Keratinocyte (primary cell): ENCODE measurements at regions not wholly inside any gene's neighbourhood (a gene's known extent, or its start where the extent isn't known, plus 50 kb on each side); places are given as distances from the start of the nearest gene placed in this dataset.

Experiments
- DNase-seq: peaks from one replicate; pipeline ENCODE4 v3.0.0-alpha.2; 2011; ENCODE audit warnings: low read depth, missing footprints, low spot score
- FAIRE-seq: peaks from 2 replicates; lab custom pipeline; 2011; peaks lifted over from hg19 to GRCh38; lab: Jason Lieb, UNC
- H2AFZ ChIP-seq: 2 replicates; pipeline ENCODE4 v1.6.0; 2012; ENCODE audit warnings: low read length, control low read depth, inconsistent platforms; ENCODE audit not compliant: control insufficient read depth
- H3K27ac ChIP-seq: 2 replicates; pipeline ENCODE4 v1.5.1; 2011; ENCODE audit warnings: low read length; ENCODE audit not compliant: control insufficient read depth, insufficient read depth
- H3K27me3 ChIP-seq: 3 replicates; pipeline ENCODE4 v1.6.0; 2011; ENCODE audit warnings: low read length; ENCODE audit not compliant: control insufficient read depth, insufficient read depth; ENCODE audit errors: extremely low read depth
- H3K36me3 ChIP-seq, 2 experiments: 2 replicates in 1 of 2; 3 replicates in 1 of 2; pipeline ENCODE4 v1.5.1; 2011; ENCODE audit warnings: low read length in 2 of 2, mild to moderate bottlenecking in 1 of 2; ENCODE audit not compliant: control insufficient read depth in 2 of 2, insufficient read depth in 2 of 2; ENCODE audit errors: extremely low read depth in 1 of 2
- H3K4me1 ChIP-seq: 3 replicates; pipeline ENCODE4 v1.5.1; 2011; ENCODE audit warnings: low read length; ENCODE audit not compliant: control insufficient read depth, insufficient read depth; ENCODE audit errors: extremely low read depth
- H3K4me2 ChIP-seq: 3 replicates; pipeline ENCODE4 v1.6.0; 2011; ENCODE audit warnings: low read depth, low read length; ENCODE audit not compliant: control insufficient read depth, insufficient read depth; ENCODE audit errors: extremely low read depth
- H3K4me3 ChIP-seq, 3 experiments: fragments of 200-600 bp in 1 of 3; sonication (generic) in 1 of 3; 2 replicates in 2 of 3; 3 replicates in 1 of 3; pipeline ENCODE4 v1.5.1; 2011 to 2016; ENCODE audit warnings: low read length in 3 of 3, mild to moderate bottlenecking in 3 of 3, control low read depth in 2 of 3, inconsistent platforms in 1 of 3, low read depth in 1 of 3, mixed read lengths in 1 of 3, mixed run types in 1 of 3, moderate library complexity in 1 of 3; ENCODE audit not compliant: control insufficient read depth in 2 of 3, insufficient read depth in 2 of 3; ENCODE audit errors: extremely low read depth in 1 of 3
- H3K79me2 ChIP-seq: 2 replicates; pipeline ENCODE4 v1.6.0; 2012; ENCODE audit warnings: low read length; ENCODE audit not compliant: control insufficient read depth, insufficient read depth
- H3K9ac ChIP-seq: 3 replicates; pipeline ENCODE4 v1.6.0; 2011; ENCODE audit warnings: low read length; ENCODE audit not compliant: control insufficient read depth, insufficient read depth; ENCODE audit errors: extremely low read depth
- H3K9me1 ChIP-seq: 3 replicates; pipeline ENCODE4 v1.6.0; 2011; ENCODE audit warnings: low read length; ENCODE audit not compliant: control insufficient read depth, insufficient read depth; ENCODE audit errors: extremely low read depth
- H3K9me3 ChIP-seq: 2 replicates; pipeline ENCODE4 v1.5.1; 2012; ENCODE audit warnings: low read depth, low read length; ENCODE audit not compliant: control insufficient read depth
- H4K20me1 ChIP-seq: 3 replicates; pipeline ENCODE4 v1.6.0; 2011; ENCODE audit warnings: low read length; ENCODE audit not compliant: control insufficient read depth, insufficient read depth; ENCODE audit errors: extremely low read depth
- EZH2 ChIP-seq: IDR thresholded peaks from one replicate; pipeline ENCODE4 v1.6.1; 2012; ENCODE audit warnings: inconsistent platforms, mild to moderate bottlenecking, low read length, moderate library complexity
- dilution Hi-C: fragments of 300-500 bp; cut with MboI; formaldehyde crosslinking; loops from one replicate; pipeline ENCODE4 v1.7.0; 2020; ENCODE audit warnings: low sequenced_read_pairs; ENCODE audit not compliant: extremely low pct_ligation_motif_present
- TF ChIP-seq, protein P1 (sequence below), 3 experiments: IDR thresholded peaks in 1 of 3; conservative IDR thresholded peaks in 1 of 3; optimal IDR thresholded peaks in 1 of 3; 2 replicates in 2 of 3; 3 replicates in 1 of 3; pipeline versions ENCODE3 to v1.5.1; 2011; ENCODE audit warnings: low read length in 3 of 3, mild to moderate bottlenecking in 3 of 3, moderate library complexity in 2 of 3, control low read depth in 1 of 3, inconsistent platforms in 1 of 3; ENCODE audit not compliant: insufficient read depth in 2 of 3; ENCODE audit errors: extremely low read depth in 1 of 3

DNA sequence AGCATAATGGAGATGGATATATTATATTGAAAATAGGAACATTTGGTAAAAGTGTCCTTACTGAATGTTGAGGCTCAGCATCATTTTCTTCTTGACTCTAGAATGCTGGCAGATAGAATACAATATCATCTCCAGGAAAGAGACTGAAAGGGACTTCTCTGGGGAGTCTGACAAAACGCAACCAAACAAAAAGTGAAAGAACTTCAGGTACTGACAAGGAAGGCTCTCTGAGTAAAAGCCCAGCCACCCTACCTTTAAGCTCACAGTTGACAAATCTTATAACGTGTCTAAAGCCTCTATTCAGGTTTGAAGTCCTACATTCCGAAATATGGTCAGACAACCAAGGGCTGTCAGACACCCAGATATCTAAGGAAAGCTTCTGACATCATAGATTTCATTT, 590.8 kb downstream of the SOX6 start:
- TF ChIP-seq, protein P1, sequence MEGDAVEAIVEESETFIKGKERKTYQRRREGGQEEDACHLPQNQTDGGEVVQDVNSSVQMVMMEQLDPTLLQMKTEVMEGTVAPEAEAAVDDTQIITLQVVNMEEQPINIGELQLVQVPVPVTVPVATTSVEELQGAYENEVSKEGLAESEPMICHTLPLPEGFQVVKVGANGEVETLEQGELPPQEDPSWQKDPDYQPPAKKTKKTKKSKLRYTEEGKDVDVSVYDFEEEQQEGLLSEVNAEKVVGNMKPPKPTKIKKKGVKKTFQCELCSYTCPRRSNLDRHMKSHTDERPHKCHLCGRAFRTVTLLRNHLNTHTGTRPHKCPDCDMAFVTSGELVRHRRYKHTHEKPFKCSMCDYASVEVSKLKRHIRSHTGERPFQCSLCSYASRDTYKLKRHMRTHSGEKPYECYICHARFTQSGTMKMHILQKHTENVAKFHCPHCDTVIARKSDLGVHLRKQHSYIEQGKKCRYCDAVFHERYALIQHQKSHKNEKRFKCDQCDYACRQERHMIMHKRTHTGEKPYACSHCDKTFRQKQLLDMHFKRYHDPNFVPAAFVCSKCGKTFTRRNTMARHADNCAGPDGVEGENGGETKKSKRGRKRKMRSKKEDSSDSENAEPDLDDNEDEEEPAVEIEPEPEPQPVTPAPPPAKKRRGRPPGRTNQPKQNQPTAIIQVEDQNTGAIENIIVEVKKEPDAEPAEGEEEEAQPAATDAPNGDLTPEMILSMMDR (optimal IDR thresholded peaks at IDR 0.05 in 1 of 3, IDR thresholded peaks at IDR 0.05 in 1 of 3, conservative IDR thresholded peaks at IDR 0.05 in 1 of 3; ENCODE audit: extremely low read depth in 1 of 3, insufficient read depth in 2 of 3, low read length in 3 of 3): no peak
- no peak for TF ChIP-seq EZH2
- no peak for FAIRE-seq
- H3K9me3 ChIP-seq: no peaks in the 10 kb centered on the region
- no peak overlapping the region for H2AFZ ChIP-seq
- H3K27me3 ChIP-seq: no peaks in the 10 kb centered on the region
- H3K4me2 ChIP-seq: no peak overlapping the region
- H3K9ac ChIP-seq: no peak overlapping the region
- no peaks in the 10 kb centered on the region for H3K36me3 ChIP-seq
- H3K27ac ChIP-seq: no peak overlapping the region
- H4K20me1 ChIP-seq: no peaks in the 10 kb centered on the region
- no peak for DNase-seq
- no peak overlapping the region for H3K4me3 ChIP-seq
- dilution Hi-C loops: no loop called here
- no peaks in the 10 kb centered on the region for H3K79me2 ChIP-seq
- peaks cover 5% of the 10 kb centered on the region for H3K4me1 ChIP-seq
- H3K9me1 ChIP-seq: no peaks in the 10 kb centered on the region

DNA sequence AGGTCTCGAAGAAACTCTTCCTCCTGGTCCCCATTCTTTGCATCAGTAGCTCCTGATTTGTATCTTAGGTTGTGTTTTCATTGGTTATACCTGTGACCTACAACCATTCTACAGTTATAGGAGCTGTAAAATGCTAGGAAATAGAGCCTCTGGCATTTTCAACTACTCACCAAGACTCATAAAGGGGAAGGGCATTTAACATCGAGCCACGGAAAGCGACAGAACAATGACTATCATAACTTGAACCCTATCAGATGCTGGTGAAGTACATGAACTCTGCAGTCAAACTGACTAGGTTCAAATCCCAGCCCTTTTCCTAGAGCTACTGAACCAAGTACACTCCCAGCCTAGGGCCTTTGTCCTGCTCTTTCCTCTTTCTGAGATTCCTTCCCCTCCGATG, 588.0 kb downstream of the SOX6 start:
- Histone ChIP-seq H3K4me3 (no peak overlapping the region), H3K4me1 (peaks cover 5% of the 10 kb centered on the region), H3K36me3 (no peaks in the 10 kb centered on the region), H2AFZ (no peak overlapping the region), H3K27me3 (peaks cover 4% of the 10 kb centered on the region), H3K9me1 (no peaks in the 10 kb centered on the region), H3K9ac (no peak overlapping the region), H3K27ac (no peak overlapping the region), H4K20me1 (no peaks in the 10 kb centered on the region), H3K79me2 (no peaks in the 10 kb centered on the region), H3K4me2 (no peak overlapping the region), H3K9me3 (no peaks in the 10 kb centered on the region)
- DNase-seq: no peak
- dilution Hi-C loops: no loop called here
- FAIRE-seq: no peak
- TF ChIP-seq, protein P1 (optimal IDR thresholded peaks at IDR 0.05 in 1 of 3, IDR thresholded peaks at IDR 0.05 in 1 of 3, conservative IDR thresholded peaks at IDR 0.05 in 1 of 3; ENCODE audit: extremely low read depth in 1 of 3, insufficient read depth in 2 of 3, low read length in 3 of 3): no peak
- no peak for TF ChIP-seq EZH2
